Kidney (tissue), 13 donors: ENCODE measurements at regions not wholly inside any gene's neighbourhood (a gene's known extent, or its start where the extent isn't known, plus 50 kb on each side); places are given as distances from the start of the nearest gene placed in this dataset.
A peak's percentile ranks its signal among the peaks of the same experiment; 100 is the strongest.

Experiments
- DNase-seq, 5 donors: peaks; one replicate each; pipeline ENCODE4 v3.0.0-alpha.2; 2013 to 2020
- FAIRE-seq: peaks from 2 replicates; lab custom pipeline; 2012; peaks lifted over from hg19 to GRCh38; lab: Jason Lieb, UNC
- H3K27ac ChIP-seq, 2 donors: one replicate each; pipeline ENCODE4 v1.7.0; 2013; ENCODE audit warnings: low read depth in 2 of 2, low read length in 2 of 2, inconsistent platforms in 1 of 2
- H3K27me3 ChIP-seq: one replicate; pipeline ENCODE4 v1.7.1; 2013; ENCODE audit warnings: low read length, inconsistent platforms; ENCODE audit not compliant: control insufficient read depth, insufficient read depth
- H3K36me3 ChIP-seq, 3 donors: one replicate each; pipeline versions ENCODE4 v1.7.0 to v1.7.1; 2013; ENCODE audit warnings: low read length in 3 of 3, control low read depth in 1 of 3, inconsistent platforms in 1 of 3; ENCODE audit not compliant: insufficient read depth in 3 of 3, control insufficient read depth in 2 of 3
- H3K4me1 ChIP-seq, 3 donors: one replicate each; pipeline versions ENCODE4 v1.7.0 to v1.7.1; 2013; ENCODE audit warnings: low read length in 3 of 3, inconsistent platforms in 1 of 3, low read depth in 1 of 3; ENCODE audit not compliant: control insufficient read depth in 2 of 3, insufficient read depth in 2 of 3
- H3K4me3 ChIP-seq, 3 donors: one replicate each; pipeline versions ENCODE4 v1.7.0 to v1.8.1; 2013; ENCODE audit warnings: low read length in 3 of 3, control low read depth in 1 of 3, inconsistent platforms in 1 of 3
- H3K9ac ChIP-seq, 3 donors: one replicate each; pipeline versions ENCODE4 v1.7.0 to v1.7.1; 2013; ENCODE audit warnings: low read length in 3 of 3, control low read depth in 1 of 3, inconsistent platforms in 1 of 3
- H3K9me3 ChIP-seq, 3 donors: one replicate each; pipeline versions ENCODE4 v1.7.0 to v1.7.1; 2013; ENCODE audit warnings: low read length in 3 of 3, control low read depth in 1 of 3, inconsistent platforms in 1 of 3; ENCODE audit not compliant: control insufficient read depth in 2 of 3, insufficient read depth in 1 of 3
- CTCF ChIP-seq: IDR thresholded peaks from 3 replicates; pipeline ENCODE4 v1.5.1; 2012; ENCODE audit warnings: mild to moderate bottlenecking, moderate library complexity, borderline replicate concordance; ENCODE audit not compliant: insufficient read depth; ENCODE audit errors: extremely low read depth
- intact Hi-C: fragments of 100-400 bp; cut with DNase I; formaldehyde crosslinking; loops from one replicate; pipeline ENCODE4 v1.11.1; 2022
- donor health status: control.
- donor health status: control.
- donor health status: control.
- donor health status: control.
- donor health status: control.
- donor health status: DM: yes; HTN: yes; CAD: no.
- donor health status: Normal renal cell carcinoma (clear cell type).

- no peaks in the 10 kb centered on the region for H3K4me1 ChIP-seq
- no peaks in the 10 kb centered on the region for H3K36me3 ChIP-seq
- TF ChIP-seq CTCF, result no peak
- no peak overlapping the region for H3K4me3 ChIP-seq
- peak overlapping the region in 1 of 2 donors; percentile 52 for H3K27ac ChIP-seq
- no peak overlapping the region for H3K9ac ChIP-seq
- intact Hi-C loops, result no loop called here
- DNase-seq, result no peak
- FAIRE-seq, result no peak
- no peaks in the 10 kb centered on the region for H3K27me3 ChIP-seq
- H3K9me3 ChIP-seq, result no peaks in the 10 kb centered on the region
These were observed 331.4 kb downstream of the RAPGEF2 start for GRCh38 chr4:159434114-159434870.

- intact Hi-C loops, result no loop called here
- peak overlapping the region in 1 of 2 donors; percentile 52 for H3K27ac ChIP-seq
- no peak for FAIRE-seq
- H3K36me3 ChIP-seq, result no peaks in the 10 kb centered on the region
- no peak overlapping the region for H3K9ac ChIP-seq
- H3K4me3 ChIP-seq, result no peak overlapping the region
- H3K9me3 ChIP-seq, result no peaks in the 10 kb centered on the region
- H3K27me3 ChIP-seq, result no peaks in the 10 kb centered on the region
- no peak for TF ChIP-seq CTCF
- no peak for DNase-seq
- H3K4me1 ChIP-seq, result no peaks in the 10 kb centered on the region
These were observed 332.0 kb downstream of the RAPGEF2 start for GRCh38 chr4:159434871-159435241.

- DNase-seq (no peak), FAIRE-seq (no peak)
- Histone ChIP-seq H3K27ac (peak overlapping the region in 1 of 2 donors; percentile 20), H3K9me3 (no peaks in the 10 kb centered on the region), H3K36me3 (no peaks in the 10 kb centered on the region), H3K27me3 (no peaks in the 10 kb centered on the region), H3K4me3 (no peak overlapping the region), H3K9ac (no peak overlapping the region), H3K4me1 (no peaks in the 10 kb centered on the region)
- TF ChIP-seq CTCF, result no peak
- intact Hi-C loops, result no loop called here
These were observed 332.7 kb downstream of the RAPGEF2 start for GRCh38 chr4:159435561-159436023.
